COLO668 (cell line): ENCODE measurements at regions not wholly inside any gene's neighbourhood (a gene's known extent, or its start where the extent isn't known, plus 50 kb on each side); places are given as distances from the start of the nearest gene placed in this dataset.

Source experiments
- DNase-seq: peaks from one replicate; lab custom pipeline; 2025; ENCODE audit not compliant: unreplicated experiment; lab: John Stamatoyannopoulos, UW

DNA sequence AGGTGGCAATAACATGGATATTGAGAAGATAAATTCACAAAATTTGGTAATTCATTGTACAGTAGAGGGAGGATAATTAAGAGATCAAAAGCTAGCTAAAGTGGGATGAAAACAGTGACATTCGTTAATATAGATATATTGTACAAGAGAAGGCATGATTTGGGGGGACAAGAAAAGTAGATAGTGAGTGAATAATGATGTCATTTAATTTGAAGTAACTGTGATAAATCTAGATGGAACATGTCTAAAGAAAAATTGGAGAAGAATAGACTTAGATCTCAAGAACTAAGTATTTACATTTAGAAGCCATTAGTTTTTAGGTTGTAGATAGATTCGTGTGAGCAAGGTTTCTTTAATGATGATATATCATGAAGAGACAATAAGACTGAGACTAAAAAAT lies 594.0 kb upstream of the RGS18 start:
- DNase-seq, result no peak

DNA sequence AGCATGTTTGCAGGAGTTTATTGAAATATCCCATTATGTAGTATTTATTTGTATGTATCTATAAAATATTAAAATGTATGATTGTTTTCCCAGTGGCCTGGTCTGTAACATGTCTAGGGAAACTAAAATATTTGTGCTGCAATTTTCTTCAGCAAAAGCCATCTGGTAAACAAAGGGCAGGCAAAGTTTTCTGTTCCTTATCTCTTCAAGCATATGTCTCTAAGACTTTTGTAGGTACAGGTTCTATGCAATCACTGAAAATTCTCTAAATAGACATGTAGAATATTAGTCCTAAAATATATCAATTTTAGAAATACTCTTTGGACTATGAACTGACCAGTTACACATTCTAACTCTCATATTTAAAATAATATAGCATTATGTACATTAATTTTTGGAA lies 585.8 kb upstream of the RGS18 start:
- no peak for DNase-seq

DNA sequence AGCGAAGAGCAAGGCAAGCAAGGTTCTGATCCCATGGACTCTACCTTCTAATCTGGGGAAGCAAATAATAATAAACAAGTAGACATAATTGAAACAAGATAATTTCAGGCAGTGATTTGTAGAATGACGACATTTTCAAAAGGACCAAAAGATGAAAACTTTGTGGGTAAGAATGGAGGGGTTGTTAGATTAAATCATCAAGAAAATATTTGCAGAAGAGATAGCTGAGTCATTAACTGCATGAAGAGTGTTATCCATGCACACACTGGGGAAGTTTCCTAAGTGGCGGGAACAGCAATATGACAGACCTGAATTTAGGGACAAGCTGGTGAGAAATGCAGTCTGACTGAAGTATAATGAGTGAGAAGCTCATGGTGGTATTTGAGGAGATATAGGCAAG lies 583.1 kb upstream of the RGS18 start:
- no peak for DNase-seq

DNA sequence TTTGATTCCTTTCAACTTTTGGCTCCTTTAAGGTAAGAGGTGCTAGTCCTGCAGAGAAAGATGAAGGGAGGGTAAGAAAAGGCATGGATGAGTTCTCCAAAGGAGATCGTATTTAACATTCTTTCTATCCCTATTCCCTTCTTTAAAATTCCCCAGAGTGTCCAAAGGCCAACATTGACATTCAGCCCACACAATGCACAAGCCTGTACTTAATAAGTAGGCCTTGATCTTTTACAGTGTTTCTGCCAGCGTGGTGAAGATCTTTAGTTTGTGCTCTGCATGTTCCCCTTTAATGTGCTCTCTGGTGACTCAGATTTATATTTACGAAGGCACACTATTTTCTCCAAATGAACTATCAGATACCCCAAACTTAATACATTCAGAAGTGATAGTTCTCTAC lies 582.5 kb upstream of the RGS18 start:
- DNase-seq, result no peak

DNA sequence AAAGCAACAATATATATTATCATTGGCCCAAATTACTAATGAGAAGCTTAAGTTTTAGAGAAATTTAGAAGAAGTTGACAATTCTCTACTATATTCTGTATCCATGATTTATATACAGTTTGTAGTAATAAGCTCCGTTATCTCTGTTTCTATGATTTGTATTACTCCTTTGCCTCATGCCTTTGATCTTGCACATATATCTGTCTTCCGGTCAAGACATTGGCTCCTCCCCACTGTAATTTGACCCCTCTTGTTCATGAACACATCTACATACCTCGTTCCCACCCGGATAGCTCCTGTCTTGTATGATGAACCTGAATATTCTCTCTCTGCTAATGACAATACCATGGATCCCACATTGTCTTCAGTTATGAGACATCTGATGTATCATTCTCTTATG lies 581.0 kb upstream of the RGS18 start:
- no peak for DNase-seq

DNA sequence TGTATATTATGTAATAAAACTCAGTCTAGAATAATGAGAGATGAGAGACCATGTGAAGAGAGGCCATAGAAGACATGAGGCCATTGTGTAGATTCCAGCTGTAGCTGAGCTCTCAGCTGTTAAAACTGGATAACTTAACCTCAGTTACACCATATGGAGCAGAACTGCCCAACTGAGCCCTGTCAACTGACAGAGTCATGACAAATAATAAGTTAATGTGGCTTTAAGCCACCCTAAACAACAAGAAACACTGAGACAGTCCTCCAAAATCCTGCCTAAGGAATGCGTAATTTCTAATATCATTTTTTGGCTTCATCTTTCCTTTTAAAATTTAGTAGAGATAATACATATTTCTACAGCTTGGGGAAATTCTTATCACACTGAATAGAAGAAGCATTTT lies 580.0 kb upstream of the RGS18 start:
- no peak for DNase-seq

DNA sequence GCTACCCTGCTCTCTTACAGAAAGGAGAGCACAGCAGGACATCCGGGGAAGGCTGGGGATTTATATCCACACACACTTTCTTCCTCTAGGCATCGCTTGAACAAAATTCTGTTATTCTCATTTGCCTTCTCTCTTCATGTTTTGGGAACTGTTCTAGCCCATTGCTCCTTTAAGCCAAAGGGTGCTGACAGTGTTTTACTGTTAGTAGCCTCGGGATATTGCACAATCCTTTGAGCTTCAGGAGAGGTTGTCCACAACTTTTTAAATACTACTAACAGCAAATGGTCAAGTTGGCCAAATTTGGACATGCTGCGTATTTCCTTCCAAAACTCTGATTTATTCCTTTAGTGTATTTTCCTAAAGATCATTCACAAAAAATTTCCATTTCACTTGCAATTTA lies 579.2 kb upstream of the RGS18 start:
- DNase-seq, result no peak

DNA sequence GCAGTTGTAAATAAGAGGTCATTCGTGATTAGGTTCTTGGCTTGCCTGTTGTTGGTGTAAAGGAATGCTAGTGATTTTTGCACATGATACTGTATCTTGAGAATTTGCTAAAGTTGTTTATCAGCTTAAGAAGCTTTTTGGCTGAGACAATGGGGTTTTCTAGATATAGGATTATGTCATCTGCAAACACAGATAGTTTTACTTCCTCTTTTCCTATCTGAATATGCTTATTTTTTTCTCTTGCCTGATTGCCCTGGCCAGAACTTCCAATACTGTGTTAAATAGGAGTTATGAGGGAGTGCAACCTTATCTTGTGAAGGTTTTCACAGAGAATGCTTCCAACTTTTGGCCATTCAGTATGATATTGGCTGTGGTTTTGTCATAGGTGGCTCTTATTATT lies 576.1 kb upstream of the RGS18 start:
- DNase-seq, result no peak

DNA sequence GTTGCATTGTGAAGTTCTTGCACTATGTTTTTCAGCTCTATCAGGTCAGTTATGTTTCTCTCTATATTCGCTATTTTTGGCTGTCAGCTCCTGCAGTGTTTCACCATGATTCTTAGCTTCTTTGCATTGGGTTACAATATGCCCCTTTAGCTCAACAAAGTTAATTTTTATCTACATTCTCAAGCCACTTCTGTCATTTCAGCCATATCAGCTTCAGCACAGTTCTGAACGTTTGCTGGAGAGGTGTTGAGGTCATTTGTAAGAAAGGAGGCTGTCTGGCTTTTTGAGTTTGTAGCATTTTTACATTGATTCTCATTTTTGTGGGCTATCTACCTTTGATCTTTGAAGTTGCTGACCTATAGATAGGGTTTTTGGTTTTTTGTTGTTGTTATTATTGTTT lies 573.2 kb upstream of the RGS18 start:
- DNase-seq, result no peak

DNA sequence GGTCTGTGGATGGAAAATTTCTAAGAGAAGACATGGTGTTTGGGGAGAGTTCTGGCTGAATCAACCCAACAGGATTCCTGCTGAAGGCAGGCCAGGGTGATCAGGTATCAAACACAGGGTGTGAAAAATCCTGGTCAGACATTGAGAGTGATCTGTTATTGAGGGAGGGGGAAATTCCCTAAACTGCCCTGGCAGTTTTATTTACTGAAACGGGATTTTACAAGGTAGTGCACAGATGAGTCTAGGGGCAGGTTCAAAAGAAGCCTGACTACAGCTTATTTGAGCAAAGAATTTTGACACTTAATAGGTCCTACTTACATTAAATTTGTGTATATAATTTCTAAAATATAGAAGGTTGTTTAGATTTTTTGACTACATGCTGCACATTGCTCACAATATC lies 569.4 kb upstream of the RGS18 start:
- DNase-seq, result no peak

DNA sequence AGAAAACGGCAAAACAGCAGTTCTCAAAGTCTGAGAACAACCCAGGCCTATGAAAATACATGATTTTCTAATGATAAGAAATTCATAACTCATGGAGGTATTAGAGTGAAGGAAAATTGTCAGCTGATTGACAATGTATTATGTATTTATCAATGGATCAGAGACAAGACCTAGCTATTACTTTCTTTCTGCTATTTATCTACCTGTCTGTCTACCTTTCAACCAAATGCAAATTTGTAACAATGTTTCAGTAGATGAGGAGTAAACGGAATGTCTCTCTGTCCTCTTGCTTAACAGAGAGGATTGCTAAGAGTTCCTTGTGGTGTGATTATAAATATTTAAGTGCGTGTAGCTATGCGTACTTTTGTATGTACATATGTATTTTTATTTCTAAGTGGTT lies 568.7 kb upstream of the RGS18 start:
- DNase-seq, result no peak

DNA sequence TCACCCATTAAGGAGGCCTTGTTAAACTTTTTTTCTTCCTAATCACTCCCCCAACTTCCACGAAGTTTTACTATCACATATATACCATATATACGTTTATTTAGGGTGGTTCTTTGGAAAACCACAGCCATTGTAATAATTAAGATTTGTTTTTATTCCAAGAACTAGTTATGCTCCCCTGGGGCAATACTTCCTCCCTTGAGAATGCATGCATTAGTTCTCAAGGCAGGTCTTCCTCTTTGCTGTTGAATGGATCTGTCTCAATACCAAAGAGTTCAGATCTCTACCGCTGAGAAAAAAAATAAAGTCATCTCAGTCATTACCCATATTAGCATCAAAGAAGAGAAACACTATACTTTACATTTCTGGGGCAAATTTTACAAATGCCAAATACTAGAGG lies 567.7 kb upstream of the RGS18 start:
- DNase-seq, result no peak

DNA sequence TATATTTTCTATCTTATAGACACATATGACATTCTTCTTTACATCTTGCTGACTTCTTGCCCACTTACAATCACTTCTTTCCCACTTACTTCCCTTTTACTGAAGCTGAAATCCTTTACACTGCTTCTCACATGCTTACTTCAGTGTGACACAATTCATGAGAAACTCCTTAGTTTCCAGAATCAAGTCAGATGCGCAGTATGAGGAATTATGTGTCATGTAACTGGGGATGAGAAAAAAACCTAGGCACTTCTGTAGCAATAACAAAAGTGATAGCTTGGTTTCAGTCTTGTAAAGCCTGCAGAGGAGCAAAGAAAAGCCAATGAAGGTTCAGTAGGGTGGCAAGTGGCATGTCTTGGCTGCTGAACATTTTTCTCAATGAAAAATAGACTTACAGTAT lies 566.2 kb upstream of the RGS18 start:
- DNase-seq, result no peak

DNA sequence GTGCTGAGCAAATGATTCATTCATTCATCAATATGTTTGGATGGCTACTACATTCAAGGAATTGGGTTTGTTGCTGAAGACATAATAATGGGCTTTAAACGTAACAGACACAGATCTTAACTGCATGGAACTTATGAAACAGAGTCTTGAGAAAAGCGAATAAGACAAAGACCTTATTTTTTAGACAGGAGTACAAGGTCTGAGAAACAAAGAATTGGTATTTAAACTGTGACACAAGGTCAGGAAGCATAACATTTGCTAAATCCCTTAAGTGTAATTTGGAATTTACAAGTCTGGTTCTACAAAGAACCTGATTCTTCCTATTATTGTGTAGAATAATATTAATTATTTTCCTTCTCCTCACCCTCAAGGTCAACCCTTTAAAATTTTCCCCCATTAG lies 565.4 kb upstream of the RGS18 start:
- no peak for DNase-seq

DNA sequence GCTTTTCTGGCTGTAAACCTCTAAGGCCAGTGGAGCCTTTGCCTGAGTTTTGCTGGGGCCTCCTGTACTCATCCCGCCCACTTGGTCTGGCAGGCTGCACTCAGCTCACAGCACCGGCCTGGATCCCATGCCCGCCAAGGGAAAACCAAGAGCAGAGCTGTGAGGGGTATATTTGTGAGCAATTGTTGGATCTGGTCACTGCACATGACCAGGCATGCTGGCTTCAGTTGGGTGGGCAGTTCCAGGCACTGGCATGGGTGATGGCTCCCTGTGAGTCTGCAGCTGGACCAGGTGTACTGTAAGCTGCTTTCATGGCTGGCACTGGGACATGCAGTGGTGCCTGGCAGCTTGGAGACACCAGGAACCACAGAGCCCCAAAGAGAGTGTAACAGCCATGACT lies 563.1 kb upstream of the RGS18 start:
- DNase-seq, result no peak

DNA sequence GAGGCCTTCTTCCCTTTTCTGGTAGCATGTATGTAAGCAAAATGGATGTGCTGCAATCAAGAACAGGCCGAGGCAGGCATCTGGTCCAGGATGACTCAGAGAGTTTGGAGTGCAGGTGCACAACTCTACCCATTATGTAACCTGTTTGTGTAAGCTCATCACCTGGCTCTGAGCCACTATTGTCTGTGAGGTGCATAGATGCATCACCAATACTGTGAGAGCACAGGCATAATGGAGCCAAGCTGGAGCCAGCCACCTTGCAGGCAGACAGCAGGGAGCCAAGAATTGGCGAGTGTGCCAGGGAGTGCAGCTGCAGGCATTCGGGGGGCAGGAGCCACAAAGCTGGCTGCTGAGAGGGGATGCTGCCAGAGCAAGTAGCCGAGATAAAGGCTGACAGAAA lies 549.9 kb upstream of the RGS18 start:
- peak; percentile 75 for DNase-seq

DNA sequence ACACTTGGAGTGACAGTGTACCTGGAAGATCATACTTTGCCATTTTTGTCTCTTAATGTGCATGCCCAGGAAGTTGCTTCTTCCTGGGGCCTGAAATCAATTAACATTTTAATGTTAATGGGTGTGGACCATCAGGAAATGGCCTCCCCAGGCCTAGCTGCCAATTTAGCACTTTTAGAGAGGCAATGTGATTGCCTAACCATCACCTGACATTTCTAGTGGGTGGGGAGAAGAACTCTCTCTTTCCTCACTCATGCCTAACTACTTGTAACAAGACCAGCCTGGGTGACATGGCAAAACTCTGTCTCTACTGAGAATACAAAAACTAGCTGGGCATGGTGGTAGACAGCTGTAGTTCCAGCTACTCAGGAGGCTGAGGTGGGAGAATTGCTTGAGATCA lies 549.0 kb upstream of the RGS18 start:
- no peak for DNase-seq

DNA sequence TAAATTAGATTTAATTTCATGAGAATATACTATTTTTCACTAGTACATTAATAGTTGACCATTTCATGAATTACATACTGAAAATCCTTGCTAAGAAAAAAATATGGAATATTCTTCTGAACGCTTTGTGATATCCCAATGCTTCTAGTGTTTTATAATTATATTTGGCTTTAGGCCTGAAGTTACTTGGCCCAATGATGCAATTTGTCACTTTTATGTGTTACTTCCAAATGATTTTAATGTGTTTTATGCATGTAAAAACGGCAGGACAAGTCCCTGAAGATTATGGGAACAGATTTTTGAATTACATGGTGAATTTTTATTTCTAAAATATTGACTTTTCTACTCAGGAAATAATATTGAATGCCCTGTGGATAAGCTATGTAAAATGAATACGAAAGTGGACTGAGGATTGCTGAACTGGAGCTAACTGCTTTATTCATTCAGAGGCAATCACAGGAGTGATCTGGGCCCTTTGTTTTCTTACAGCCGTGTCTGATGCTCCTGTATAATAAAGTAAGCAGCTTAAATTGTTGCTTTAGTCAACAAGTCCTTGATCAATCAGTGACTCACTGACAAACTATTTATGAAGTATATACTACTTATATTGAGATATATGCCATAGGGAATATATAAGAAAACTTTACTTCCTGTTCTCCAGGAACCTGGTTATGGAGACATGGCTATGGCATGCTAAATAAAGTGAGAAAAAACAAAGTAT lies 543.0 kb upstream of the RGS18 start:
- no peak for DNase-seq

DNA sequence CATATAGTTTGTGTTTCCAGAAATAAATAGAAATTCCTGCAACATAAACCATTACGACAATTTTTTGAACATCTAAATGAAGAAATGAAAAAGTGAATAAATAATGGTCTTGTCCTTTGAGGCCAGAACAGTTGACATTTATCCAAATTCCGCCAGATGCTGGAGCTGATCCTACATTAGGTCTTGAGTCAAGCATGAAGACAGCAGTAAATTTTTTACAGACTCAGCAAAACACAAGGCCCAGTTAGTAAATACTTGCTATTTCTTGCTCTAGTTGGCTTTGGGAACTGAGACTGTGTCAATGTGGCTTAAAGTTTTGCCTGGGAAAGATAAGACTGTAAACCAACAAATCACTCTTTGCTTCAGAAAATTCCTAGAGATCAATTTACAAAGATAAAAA lies 540.1 kb upstream of the RGS18 start:
- no peak for DNase-seq

DNA sequence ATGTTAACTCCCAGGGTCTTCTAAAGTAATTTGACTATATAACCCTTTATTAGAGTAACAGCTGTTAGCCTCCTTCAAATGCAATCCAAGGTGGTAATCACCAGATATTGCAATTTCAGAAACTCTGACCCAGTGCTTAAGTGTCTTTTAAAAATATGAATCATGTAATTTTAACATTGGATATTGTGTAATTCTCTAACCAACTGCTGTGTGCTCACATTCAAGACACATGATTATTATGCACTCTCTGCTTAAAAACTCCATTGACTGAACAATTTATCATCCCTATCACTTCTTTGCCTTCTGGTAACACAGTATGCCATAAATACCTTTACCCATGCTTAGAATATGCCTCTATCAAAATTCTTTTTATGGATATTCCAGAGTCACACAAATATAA lies 537.4 kb upstream of the RGS18 start:
- DNase-seq, result no peak

DNA sequence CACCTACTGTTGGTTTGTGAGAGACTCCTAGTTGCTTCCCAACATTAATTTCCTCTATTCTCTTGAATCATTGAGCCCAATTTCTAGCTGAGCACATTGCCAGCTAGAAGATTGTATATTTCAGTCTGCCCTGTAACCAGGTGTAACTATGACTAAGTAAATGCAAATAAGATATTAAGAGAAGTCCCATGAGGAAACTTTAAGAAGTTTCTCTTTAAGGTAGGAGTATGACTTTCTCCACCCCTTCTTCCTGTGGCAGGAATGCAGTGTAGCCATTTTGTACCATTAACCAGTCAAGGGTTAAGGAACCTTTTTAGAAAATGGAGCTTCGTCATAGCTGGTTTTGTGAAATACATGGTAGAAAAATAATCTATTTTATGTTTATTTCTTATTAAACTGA lies 534.2 kb upstream of the RGS18 start:
- no peak for DNase-seq

DNA sequence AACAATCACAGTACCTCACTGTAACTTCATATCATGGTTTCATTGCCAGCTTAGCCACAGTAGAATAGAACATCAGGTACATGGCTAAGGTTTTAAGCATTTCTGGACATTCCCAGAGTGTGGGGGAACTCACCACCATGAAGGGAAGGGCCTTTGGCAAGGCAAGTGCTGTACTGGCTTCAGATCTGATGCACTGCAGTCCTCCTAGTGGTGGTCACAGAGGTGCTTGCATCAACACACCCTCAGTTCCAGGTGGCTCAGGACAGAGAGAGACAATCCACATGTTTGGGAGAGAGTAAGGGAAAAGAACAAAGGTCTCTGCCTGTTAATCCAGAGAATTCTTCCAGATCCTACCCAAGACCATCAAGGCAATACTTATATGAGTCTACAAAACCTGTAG lies 528.4 kb upstream of the RGS18 start:
- DNase-seq, result no peak

DNA sequence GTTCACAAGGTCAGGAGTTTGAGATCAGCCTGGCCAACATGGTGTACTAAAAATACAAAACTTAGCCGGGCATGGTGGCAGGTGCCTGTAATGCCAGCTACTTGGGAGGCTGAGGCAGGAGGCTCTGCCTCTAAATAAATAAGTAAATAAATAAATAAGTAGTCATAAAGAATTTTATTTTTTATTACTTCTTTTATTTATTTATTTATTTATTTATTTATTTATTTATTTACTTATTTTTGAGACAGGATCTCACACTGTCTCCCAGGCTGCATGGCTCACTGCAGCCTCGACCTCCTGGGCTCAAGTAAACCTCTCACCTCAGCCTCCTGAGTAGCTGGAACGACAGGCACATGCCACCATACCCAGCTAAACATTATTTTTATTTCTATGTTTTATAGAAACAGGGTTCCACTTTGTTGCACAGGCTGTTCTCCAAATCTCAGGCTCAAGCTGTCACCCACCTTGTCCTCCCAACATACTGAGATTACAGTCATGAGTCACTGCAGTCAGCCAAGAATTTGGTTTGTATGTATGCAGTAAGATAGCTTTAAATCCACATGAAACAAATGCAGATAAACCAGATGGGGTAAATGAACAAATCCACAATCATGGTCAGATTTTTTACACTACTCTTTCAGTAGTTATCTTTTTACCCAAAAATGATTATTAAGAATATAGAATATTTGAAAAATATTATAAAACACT lies 523.3 kb upstream of the RGS18 start:
- no peak for DNase-seq
